K562 (cell line): ENCODE measurements at regions not wholly inside any gene's neighbourhood (a gene's known extent, or its start where the extent isn't known, plus 50 kb on each side); places are given as distances from the start of the nearest gene placed in this dataset.

Experiments used
- ADNP ChIP-seq: fragments of 200-800 bp; sonication (Bioruptor generic); IDR thresholded peaks from 2 replicates; pipeline ENCODE4 v1.6.1; 2016; ENCODE audit warnings: missing genetic modification characterization, missing compliant biosample characterization
- ATF3 ChIP-seq, 2 experiments: fragments of 450-650 bp in 1 of 2; sonication (generic) in 1 of 2; formaldehyde crosslinking in 1 of 2; IDR thresholded peaks in 1 of 2; conservative IDR thresholded peaks in 1 of 2; 2 replicates each; pipeline versions ENCODE4 v1.6.1 to v1.8.1; 2016 to 2023; ENCODE audit warnings: mild to moderate bottlenecking in 2 of 2, moderate library complexity in 2 of 2, inconsistent platforms in 1 of 2, missing genetic modification reagents in 1 of 2
- CHAMP1 ChIP-seq: fragments of 450-650 bp; IDR thresholded peaks from 2 replicates; pipeline ENCODE4 v1.6.1; 2016; ENCODE audit warnings: mild to moderate bottlenecking
- ELK3 ChIP-seq: fragments of 450-650 bp; formaldehyde crosslinking; IDR thresholded peaks from 2 replicates; pipeline ENCODE4 v1.4.0; 2020; ENCODE audit warnings: mild to moderate bottlenecking
- GATAD2B ChIP-seq: fragments of 450-650 bp; IDR thresholded peaks from 2 replicates; pipeline ENCODE4 v1.6.1; 2017; ENCODE audit warnings: mild to moderate bottlenecking, borderline replicate concordance
- PRPF4 ChIP-seq: fragments of 200-400 bp; formaldehyde crosslinking; IDR thresholded peaks from one replicate; pipeline ENCODE4 v1.6.1; 2017; ENCODE audit warnings: low read length, low read depth, mild to moderate bottlenecking; ENCODE audit not compliant: insufficient read depth, poor library complexity, severe bottlenecking
- SREBF2 ChIP-seq: sonication (generic); formaldehyde crosslinking; IDR thresholded peaks from 2 replicates; pipeline ENCODE4 v1.4.0; 2020; ENCODE audit warnings: mild to moderate bottlenecking, missing genetic modification reagents
- ZSCAN32 ChIP-seq: fragments of 450-650 bp; formaldehyde crosslinking; IDR thresholded peaks from 2 replicates; pipeline ENCODE4 v1.4.0; 2020; ENCODE audit warnings: mild to moderate bottlenecking, moderate library complexity

- TF ChIP-seq ATF3 (IDR thresholded peaks at IDR 0.05) (peak; percentile 75), ATF3 (CRISPR knock-in tag; conservative IDR thresholded peaks at IDR 0.05) (no peak), SREBF2 (CRISPR knock-in tag) (no peak), ADNP (no peak), ELK3 (no peak), ZSCAN32 (CRISPR knock-in tag) (no peak), CHAMP1 (no peak), PRPF4 (no peak), GATAD2B (no peak)
Observed at GRCh38 chr15:87639305-87640011, 617.1 kb downstream of the NTRK3 start (continued).
